PC-9 (cell line): ENCODE measurements at regions not wholly inside any gene's neighbourhood (a gene's known extent, or its start where the extent isn't known, plus 50 kb on each side); places are given as distances from the start of the nearest gene placed in this dataset.

ENCODE experiments used
- CTCF ChIP-seq: fragments of 200-600 bp; sonication (generic); conservative IDR thresholded peaks from 2 replicates; pipeline ENCODE4 v1.6.1; 2017; ENCODE audit warnings: mixed run types, antibody characterized with exemption, mild to moderate bottlenecking, moderate library complexity
- EZH2 ChIP-seq: fragments of 200-600 bp; sonication (generic); IDR thresholded peaks from 2 replicates; pipeline ENCODE4 v1.8.0; 2017; ENCODE audit warnings: antibody characterized with exemption, low read depth

GRCh38 chr11:82636615-82637014 lies 97.0 kb downstream of the FAM181B start:
- TF ChIP-seq CTCF (no peak), EZH2 (no peak)
